ENCODE measurements at regions not wholly inside any gene's neighbourhood (a gene's known extent, or its start where the extent isn't known, plus 50 kb on each side); places are given as distances from the start of the nearest gene placed in this dataset.

GRCh38 chr6:168213121-168213524, 106.5 kb downstream of the DACT2 start:
- TF ChIP-seq TCF4 (CRISPR knock-in tag; IDR thresholded peaks at IDR 0.05; ENCODE audit: borderline replicate concordance) (no peak), ZNF70 (CRISPR knock-in tag; IDR thresholded peaks at IDR 0.05) (no peak), TOX (CRISPR knock-in tag; IDR thresholded peaks at IDR 0.05; ENCODE audit: borderline replicate concordance) (no peak), ISL1 (CRISPR knock-in tag; IDR thresholded peaks at IDR 0.05) (no peak), PATZ1 (CRISPR knock-in tag; IDR thresholded peaks at IDR 0.05; ENCODE audit: borderline replicate concordance) (no peak), TSHZ2 (CRISPR knock-in tag; IDR thresholded peaks at IDR 0.05) (no peak), ARNTL (CRISPR knock-in tag; IDR thresholded peaks at IDR 0.05; ENCODE audit: borderline replicate concordance, low read depth) (no peak), ESRRG (CRISPR knock-in tag; IDR thresholded peaks at IDR 0.05) (no peak), ZFP30 (CRISPR knock-in tag; IDR thresholded peaks at IDR 0.05) (no peak), GLIS3 (CRISPR knock-in tag; IDR thresholded peaks at IDR 0.05) (no peak), SNAI2 (CRISPR knock-in tag; IDR thresholded peaks at IDR 0.05) (no peak)
- TF ChIP-seq, protein P1, sequence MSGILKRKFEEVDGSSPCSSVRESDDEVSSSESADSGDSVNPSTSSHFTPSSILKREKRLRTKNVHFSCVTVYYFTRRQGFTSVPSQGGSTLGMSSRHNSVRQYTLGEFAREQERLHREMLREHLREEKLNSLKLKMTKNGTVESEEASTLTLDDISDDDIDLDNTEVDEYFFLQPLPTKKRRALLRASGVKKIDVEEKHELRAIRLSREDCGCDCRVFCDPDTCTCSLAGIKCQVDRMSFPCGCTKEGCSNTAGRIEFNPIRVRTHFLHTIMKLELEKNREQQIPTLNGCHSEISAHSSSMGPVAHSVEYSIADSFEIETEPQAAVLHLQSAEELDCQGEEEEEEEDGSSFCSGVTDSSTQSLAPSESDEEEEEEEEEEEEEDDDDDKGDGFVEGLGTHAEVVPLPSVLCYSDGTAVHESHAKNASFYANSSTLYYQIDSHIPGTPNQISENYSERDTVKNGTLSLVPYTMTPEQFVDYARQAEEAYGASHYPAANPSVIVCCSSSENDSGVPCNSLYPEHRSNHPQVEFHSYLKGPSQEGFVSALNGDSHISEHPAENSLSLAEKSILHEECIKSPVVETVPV (CRISPR knock-in tag; IDR thresholded peaks at IDR 0.05) = no peak

Measured in SK-N-SH treated with all-trans-retinoic acid at 6 μM for 48 hours (cell line).